Upper lobe of left lung (tissue), 6 donors: ENCODE measurements at regions not wholly inside any gene's neighbourhood (a gene's known extent, or its start where the extent isn't known, plus 50 kb on each side); places are given as distances from the start of the nearest gene placed in this dataset.

Experiments
- ATAC-seq, 2 donors: fragments of 200-7000 bp; cut with Tn5 transposase; one replicate each; pipeline ENCODE4 v1.9.1; 2022; ENCODE audit warnings: mild to moderate bottlenecking in 2 of 2, moderate library complexity in 2 of 2; ENCODE audit not compliant: low FRiP score in 2 of 2
- DNase-seq, 2 donors: peaks; one replicate each; pipeline ENCODE4 v3.0.0-alpha.2; 2019 to 2020
- H3K27ac ChIP-seq, 4 donors: fragments of 200-600 bp; sonication (generic); one replicate each; pipeline ENCODE4 v1.5.1; 2016 to 2019
- H3K27me3 ChIP-seq, 4 donors: fragments of 200-600 bp; sonication (generic); one replicate each; pipeline ENCODE4 v1.5.1; 2017 to 2019
- H3K36me3 ChIP-seq, 4 donors: fragments of 200-600 bp; sonication (generic); one replicate each; pipeline ENCODE4 v1.5.1; 2016 to 2019
- H3K4me1 ChIP-seq, 4 donors: fragments of 200-600 bp; sonication (generic); one replicate each; pipeline ENCODE4 v1.5.1; 2018 to 2019
- H3K4me3 ChIP-seq, 4 donors: fragments of 200-600 bp; sonication (generic); one replicate each; pipeline ENCODE4 v1.5.1; 2017 to 2019; ENCODE audit warnings: mild to moderate bottlenecking in 2 of 4, moderate library complexity in 1 of 4
- H3K9me3 ChIP-seq, 4 donors: fragments of 200-600 bp; sonication (generic); one replicate each; pipeline ENCODE4 v1.5.1; 2018 to 2019
- EP300 ChIP-seq, 4 donors: sonication (generic); formaldehyde crosslinking; IDR thresholded peaks; one replicate each; pipeline ENCODE4 v1.5.1; 2017; ENCODE audit warnings: antibody characterized with exemption in 4 of 4, control low read depth in 2 of 4
- POLR2A ChIP-seq, 4 donors: fragments of 450-650 bp; IDR thresholded peaks; one replicate each; pipeline ENCODE4 v1.5.1; 2016 to 2017; ENCODE audit warnings: antibody characterized with exemption in 4 of 4, mild to moderate bottlenecking in 2 of 4
- POLR2AphosphoS5 ChIP-seq, 2 donors: sonication (generic); formaldehyde crosslinking; IDR thresholded peaks; one replicate each; pipeline ENCODE4 v1.5.1; 2017; ENCODE audit warnings: antibody characterized with exemption in 2 of 2
- WGBS, 2 donors: methylation state at CpG; one replicate each; pipeline ENCODE4 v1.1.5; 2017 to 2018; 5-methylcytosine and 5-hydroxymethylcytosine counted together
- TF ChIP-seq, protein P1 (sequence below), 6 experiments: fragments of 450-650 bp in 4 of 6; fragments of 200-600 bp in 2 of 6; sonication (generic) in 2 of 6; IDR thresholded peaks; one replicate each; pipeline ENCODE4 v1.5.1; 2016 to 2019; ENCODE audit warnings: antibody characterized with exemption in 6 of 6
- donor health status: DM: no; HTN: no; CAD: no; lungs with moderate emphysema.
- donor health status: DM: no; HTN: yes; CAD: no; lungs with severe emphysema.

DNA sequence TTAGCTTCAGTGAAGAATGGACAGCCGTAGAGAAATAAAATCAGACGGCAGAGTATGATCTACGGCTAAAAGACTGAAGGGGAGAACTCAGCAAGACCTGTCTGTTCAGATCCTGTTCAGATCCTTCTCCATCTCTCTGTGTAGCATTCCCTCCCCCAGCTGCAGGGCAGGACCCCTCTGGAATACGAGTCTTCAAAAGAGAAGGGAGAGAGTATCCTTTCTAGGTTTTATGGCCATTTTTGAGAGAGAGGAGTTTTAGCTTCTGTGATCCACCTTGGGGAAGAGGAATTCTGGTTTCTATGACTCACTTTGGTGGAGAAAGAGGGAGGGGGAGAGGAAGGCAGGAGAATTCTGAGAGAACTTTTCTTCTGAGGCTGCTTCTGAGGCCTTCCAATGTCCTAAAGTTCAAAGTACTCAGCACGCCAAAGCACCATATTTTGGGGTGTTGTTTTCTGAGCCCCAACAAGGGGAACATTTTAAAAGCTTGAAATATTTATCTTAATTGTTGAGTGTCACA lies 194.4 kb upstream of the TLE4 start:
- DNase-seq = no peak
- no peak overlapping the region for H3K4me3 ChIP-seq
- no peak overlapping the region for H3K27ac ChIP-seq
- no peak for TF ChIP-seq POLR2A (IDR thresholded peaks at IDR 0.05)
- TF ChIP-seq POLR2AphosphoS5 (IDR thresholded peaks at IDR 0.05) = no peak
- no peak for TF ChIP-seq EP300 (IDR thresholded peaks at IDR 0.05)
- TF ChIP-seq, protein P1, sequence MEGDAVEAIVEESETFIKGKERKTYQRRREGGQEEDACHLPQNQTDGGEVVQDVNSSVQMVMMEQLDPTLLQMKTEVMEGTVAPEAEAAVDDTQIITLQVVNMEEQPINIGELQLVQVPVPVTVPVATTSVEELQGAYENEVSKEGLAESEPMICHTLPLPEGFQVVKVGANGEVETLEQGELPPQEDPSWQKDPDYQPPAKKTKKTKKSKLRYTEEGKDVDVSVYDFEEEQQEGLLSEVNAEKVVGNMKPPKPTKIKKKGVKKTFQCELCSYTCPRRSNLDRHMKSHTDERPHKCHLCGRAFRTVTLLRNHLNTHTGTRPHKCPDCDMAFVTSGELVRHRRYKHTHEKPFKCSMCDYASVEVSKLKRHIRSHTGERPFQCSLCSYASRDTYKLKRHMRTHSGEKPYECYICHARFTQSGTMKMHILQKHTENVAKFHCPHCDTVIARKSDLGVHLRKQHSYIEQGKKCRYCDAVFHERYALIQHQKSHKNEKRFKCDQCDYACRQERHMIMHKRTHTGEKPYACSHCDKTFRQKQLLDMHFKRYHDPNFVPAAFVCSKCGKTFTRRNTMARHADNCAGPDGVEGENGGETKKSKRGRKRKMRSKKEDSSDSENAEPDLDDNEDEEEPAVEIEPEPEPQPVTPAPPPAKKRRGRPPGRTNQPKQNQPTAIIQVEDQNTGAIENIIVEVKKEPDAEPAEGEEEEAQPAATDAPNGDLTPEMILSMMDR (IDR thresholded peaks at IDR 0.05) = no peak
- no peaks in the 10 kb centered on the region for H3K27me3 ChIP-seq
- 91% methylated on average over 5 of the region's 5 CpGs for WGBS, 2 donors
- H3K4me1 ChIP-seq = no peaks in the 10 kb centered on the region
- peaks cover 0 to 5% (median 0%) of the 10 kb centered on the region in 4 donors for H3K9me3 ChIP-seq
- H3K36me3 ChIP-seq = no peaks in the 10 kb centered on the region
- no peak for ATAC-seq

DNA sequence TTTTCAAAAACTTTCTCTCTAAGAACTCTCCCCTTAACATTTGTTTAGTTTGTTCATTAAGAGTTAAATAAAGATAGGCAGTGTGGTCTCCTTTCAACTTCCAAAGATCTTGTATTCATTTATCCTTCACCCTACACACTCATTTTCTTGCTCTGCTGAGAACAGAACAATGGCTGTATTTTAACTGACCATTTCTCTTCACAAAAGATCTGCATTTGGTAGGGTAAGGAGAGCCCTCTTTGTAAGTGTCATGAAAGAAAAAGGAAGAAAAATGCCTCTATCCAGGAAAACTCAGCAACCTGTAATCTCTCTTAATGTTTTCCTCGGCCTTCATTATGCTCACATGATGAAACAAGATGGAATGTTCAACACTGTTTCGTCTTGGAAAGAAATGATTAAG lies 193.7 kb upstream of the TLE4 start:
- TF ChIP-seq POLR2A (IDR thresholded peaks at IDR 0.05) = no peak
- TF ChIP-seq, protein P1 (IDR thresholded peaks at IDR 0.05) = no peak
- no peak for TF ChIP-seq EP300 (IDR thresholded peaks at IDR 0.05)
- no peak for TF ChIP-seq POLR2AphosphoS5 (IDR thresholded peaks at IDR 0.05)
- Histone ChIP-seq H3K27ac (no peak overlapping the region), H3K4me1 (no peaks in the 10 kb centered on the region), H3K4me3 (no peak overlapping the region), H3K36me3 (no peaks in the 10 kb centered on the region), H3K9me3 (peaks cover 0 to 5% (median 0%) of the 10 kb centered on the region in 4 donors), H3K27me3 (no peaks in the 10 kb centered on the region)
- WGBS, 2 donors = 74 to 80% methylated on average over 2 of the region's 2 CpGs
- ATAC-seq = no peak
- no peak for DNase-seq

DNA sequence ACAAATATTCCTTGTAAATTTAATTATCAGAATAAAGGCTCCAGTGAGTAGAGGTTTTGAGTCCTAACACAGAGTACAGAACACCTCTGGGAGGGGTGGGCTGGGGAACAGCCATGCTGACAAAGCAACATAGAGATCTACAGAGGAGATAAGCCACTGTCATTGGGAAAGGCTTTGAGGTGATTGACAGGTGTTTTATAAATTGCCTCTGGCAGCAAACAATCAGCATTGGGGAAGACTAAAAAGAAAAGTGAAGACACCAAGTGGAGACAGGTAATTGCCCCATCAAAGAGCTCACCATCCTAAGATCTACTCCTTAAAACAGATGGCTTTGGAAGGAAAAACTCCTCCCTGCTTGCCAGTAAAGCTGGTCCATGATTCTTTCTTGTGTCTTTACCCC lies 189.7 kb upstream of the TLE4 start:
- ATAC-seq (no peak), DNase-seq (no peak)
- Histone ChIP-seq H3K9me3 (peaks cover 0 to 5% (median 0%) of the 10 kb centered on the region in 4 donors), H3K4me1 (no peaks in the 10 kb centered on the region), H3K4me3 (no peak overlapping the region), H3K27ac (no peak overlapping the region), H3K36me3 (no peaks in the 10 kb centered on the region), H3K27me3 (no peaks in the 10 kb centered on the region)
- no peak for TF ChIP-seq EP300 (IDR thresholded peaks at IDR 0.05)
- TF ChIP-seq POLR2A (IDR thresholded peaks at IDR 0.05) = no peak
- TF ChIP-seq, protein P1 (IDR thresholded peaks at IDR 0.05) = no peak

DNA sequence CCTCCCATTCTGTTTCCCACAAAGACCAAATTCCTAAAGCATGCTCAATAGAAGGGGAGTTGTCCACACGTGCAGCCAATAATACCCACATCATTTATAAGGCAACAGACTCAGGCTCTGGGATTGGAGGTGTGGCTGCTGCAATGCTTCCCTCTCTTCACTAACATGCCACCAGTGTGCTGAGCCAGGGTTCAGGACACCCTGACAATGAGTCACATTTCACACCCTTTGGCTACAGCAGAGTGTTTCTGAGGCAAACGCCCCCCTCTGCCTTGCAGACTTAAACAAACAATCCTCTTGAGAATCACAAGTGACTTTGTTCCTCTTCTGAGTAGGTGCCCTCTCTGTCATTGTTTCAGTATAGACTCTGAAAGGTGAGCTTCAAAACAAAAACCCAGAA lies 189.3 kb upstream of the TLE4 start:
- WGBS, 2 donors = 34 to 41% methylated on average over 2 of the region's 2 CpGs
- H3K27me3 ChIP-seq = no peaks in the 10 kb centered on the region
- TF ChIP-seq POLR2A (IDR thresholded peaks at IDR 0.05) (no peak), POLR2AphosphoS5 (IDR thresholded peaks at IDR 0.05) (no peak), EP300 (IDR thresholded peaks at IDR 0.05) (no peak)
- TF ChIP-seq, protein P1 (IDR thresholded peaks at IDR 0.05) = no peak
- no peak for DNase-seq
- H3K4me3 ChIP-seq = no peak overlapping the region
- H3K27ac ChIP-seq = no peak overlapping the region
- ATAC-seq = no peak
- peaks cover 0 to 5% (median 0%) of the 10 kb centered on the region in 4 donors for H3K9me3 ChIP-seq
- no peaks in the 10 kb centered on the region for H3K4me1 ChIP-seq
- H3K36me3 ChIP-seq = no peaks in the 10 kb centered on the region

DNA sequence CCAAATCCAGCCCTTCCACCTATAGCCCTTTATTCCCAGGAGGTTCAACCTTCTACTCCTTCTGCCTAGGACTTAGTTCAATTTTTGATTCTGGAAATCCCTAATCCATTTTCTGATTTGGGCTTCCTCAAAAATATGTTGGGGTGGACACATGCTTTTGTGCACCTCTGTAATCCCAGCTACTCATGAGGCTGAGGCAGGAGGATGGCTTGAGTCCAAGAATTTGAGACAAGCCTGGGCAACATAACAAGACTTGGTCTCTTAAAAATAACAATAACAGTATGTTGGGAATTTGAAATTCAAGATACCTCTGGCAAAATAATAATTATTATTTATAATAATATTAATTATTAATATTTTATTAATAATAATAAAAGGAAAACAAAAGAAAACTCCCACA lies 188.7 kb upstream of the TLE4 start:
- peaks cover 0 to 5% (median 0%) of the 10 kb centered on the region in 4 donors for H3K9me3 ChIP-seq
- DNase-seq (no peak), ATAC-seq (no peak)
- H3K27ac ChIP-seq = no peak overlapping the region
- H3K27me3 ChIP-seq = no peaks in the 10 kb centered on the region
- no peak overlapping the region for H3K4me3 ChIP-seq
- no peaks in the 10 kb centered on the region for H3K4me1 ChIP-seq
- H3K36me3 ChIP-seq = no peaks in the 10 kb centered on the region
- no peak for TF ChIP-seq EP300 (IDR thresholded peaks at IDR 0.05)
- TF ChIP-seq POLR2AphosphoS5 (IDR thresholded peaks at IDR 0.05) = no peak
- TF ChIP-seq, protein P1 (IDR thresholded peaks at IDR 0.05) = no peak
